Activated CD8-positive, alpha-beta T cell treated with anti-CD3 and anti-CD28 coated beads for 36 hours (primary cell): ENCODE measurements at regions not wholly inside any gene's neighbourhood (a gene's known extent, or its start where the extent isn't known, plus 50 kb on each side); places are given as distances from the start of the nearest gene placed in this dataset.

Source experiments
- ATAC-seq: fragments of 200-7000 bp; cut with Tn5 transposase; one replicate; pipeline ENCODE4 v1.10.0; 2021; ENCODE audit warnings: mild to moderate bottlenecking, moderate library complexity
- CTCF ChIA-PET: fragments of 350-600 bp; sonication (Branson Sonifier 250); formaldehyde crosslinking; loops from one replicate; lab custom pipeline; 2021; ENCODE audit warnings: antibody characterized with exemption; lab: Charles Lee
- POLR2A ChIA-PET: fragments of 350-600 bp; sonication (Branson Sonifier 250); formaldehyde crosslinking; loops from one replicate; lab custom pipeline; 2021; ENCODE audit warnings: antibody characterized with exemption; lab: Charles Lee
- DNase-seq: peaks from one replicate; pipeline ENCODE4 v3.0.0-alpha.2; 2020
- H3K27ac Mint-ChIP-seq: one replicate; pipeline ENCODE4 v1.8.0; 2021; ENCODE audit warnings: mild to moderate bottlenecking, mixed read lengths
- H3K27me3 Mint-ChIP-seq: one replicate; pipeline ENCODE4 v1.8.0; 2021; ENCODE audit warnings: mixed read lengths
- H3K36me3 Mint-ChIP-seq: one replicate; pipeline ENCODE4 v1.8.0; 2021; ENCODE audit warnings: low read depth, mixed read lengths
- H3K4me1 Mint-ChIP-seq: one replicate; pipeline ENCODE4 v1.8.0; 2021; ENCODE audit warnings: low read depth, mixed read lengths
- H3K4me3 Mint-ChIP-seq: one replicate; pipeline ENCODE4 v1.8.0; 2021; ENCODE audit warnings: mild to moderate bottlenecking, moderate library complexity, mixed read lengths
- H3K9me3 Mint-ChIP-seq: one replicate; pipeline ENCODE4 v1.8.0; 2021; ENCODE audit warnings: mixed read lengths
- intact Hi-C: fragments of 100-400 bp; cut with micrococcal nuclease; formaldehyde crosslinking; loops from one replicate; pipeline ENCODE4 v1.10.0; 2022
- TF ChIP-seq, protein P1 (sequence below): fragments of 200-600 bp; IDR thresholded peaks from one replicate; pipeline ENCODE4 v1.8.0; 2022; ENCODE audit warnings: antibody characterized with exemption, mild to moderate bottlenecking

DNA sequence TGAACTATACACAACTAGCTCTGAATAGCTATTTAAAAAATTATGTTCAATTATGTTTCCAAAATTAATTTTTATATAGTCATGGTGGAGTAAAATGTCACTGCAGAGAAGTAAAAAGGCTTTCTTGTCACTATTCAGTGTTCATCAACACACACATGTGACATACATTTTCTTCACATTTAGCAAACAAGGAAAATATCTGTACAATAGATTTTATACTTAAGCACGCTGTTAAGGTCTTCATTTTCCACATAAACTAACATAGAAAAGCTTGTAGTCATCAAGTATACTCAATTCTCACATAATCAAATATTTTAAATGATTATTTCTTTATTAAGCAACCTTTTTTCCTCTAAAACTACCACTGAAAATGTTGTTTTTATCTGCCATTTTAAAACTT, 141.2 kb upstream of the DIO2 start:
- ATAC-seq = no peak

DNA sequence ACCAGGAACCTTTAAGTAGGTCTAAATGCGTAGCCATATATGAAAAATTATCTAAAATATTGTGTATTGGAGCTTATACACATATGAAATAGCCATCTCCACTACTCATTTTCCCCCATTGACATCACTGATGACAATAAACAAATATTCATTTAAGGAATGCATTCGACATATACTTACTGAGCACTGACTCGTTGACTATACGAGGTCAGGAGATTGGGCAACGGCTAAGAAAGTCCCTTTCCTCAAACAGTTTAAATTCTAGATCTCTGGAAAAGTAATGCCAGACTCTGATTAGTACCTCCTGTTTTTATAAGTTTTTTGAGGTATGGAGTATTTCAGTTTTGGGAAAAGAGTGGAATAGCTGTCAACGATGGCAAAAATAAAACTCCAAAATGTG, 139.4 kb upstream of the DIO2 start:
- TF ChIP-seq, protein P1, sequence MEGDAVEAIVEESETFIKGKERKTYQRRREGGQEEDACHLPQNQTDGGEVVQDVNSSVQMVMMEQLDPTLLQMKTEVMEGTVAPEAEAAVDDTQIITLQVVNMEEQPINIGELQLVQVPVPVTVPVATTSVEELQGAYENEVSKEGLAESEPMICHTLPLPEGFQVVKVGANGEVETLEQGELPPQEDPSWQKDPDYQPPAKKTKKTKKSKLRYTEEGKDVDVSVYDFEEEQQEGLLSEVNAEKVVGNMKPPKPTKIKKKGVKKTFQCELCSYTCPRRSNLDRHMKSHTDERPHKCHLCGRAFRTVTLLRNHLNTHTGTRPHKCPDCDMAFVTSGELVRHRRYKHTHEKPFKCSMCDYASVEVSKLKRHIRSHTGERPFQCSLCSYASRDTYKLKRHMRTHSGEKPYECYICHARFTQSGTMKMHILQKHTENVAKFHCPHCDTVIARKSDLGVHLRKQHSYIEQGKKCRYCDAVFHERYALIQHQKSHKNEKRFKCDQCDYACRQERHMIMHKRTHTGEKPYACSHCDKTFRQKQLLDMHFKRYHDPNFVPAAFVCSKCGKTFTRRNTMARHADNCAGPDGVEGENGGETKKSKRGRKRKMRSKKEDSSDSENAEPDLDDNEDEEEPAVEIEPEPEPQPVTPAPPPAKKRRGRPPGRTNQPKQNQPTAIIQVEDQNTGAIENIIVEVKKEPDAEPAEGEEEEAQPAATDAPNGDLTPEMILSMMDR = no peak
- POLR2A ChIA-PET = no interaction called here
- ATAC-seq (no peak), DNase-seq (no peak)
- H3K27ac Mint-ChIP-seq = no peak overlapping the region
- H3K36me3 Mint-ChIP-seq = no peaks in the 10 kb centered on the region
- H3K9me3 Mint-ChIP-seq = no peaks in the 10 kb centered on the region
- H3K27me3 Mint-ChIP-seq = no peaks in the 10 kb centered on the region
- H3K4me3 Mint-ChIP-seq = no peak overlapping the region
- CTCF ChIA-PET = interaction anchor here (1.0 kb wide), 1 partner anchor 31 kb away, joined by 3 read pairs; no protein-coding TSS in a partner anchor
- intact Hi-C loops = no loop called here
- H3K4me1 Mint-ChIP-seq = no peaks in the 10 kb centered on the region

More for the DNA sequence above, 141.2 kb upstream of the DIO2 start:
- TF ChIP-seq, protein P1 = no peak
- Mint-ChIP-seq H3K4me1 (no peaks in the 10 kb centered on the region), H3K27me3 (no peaks in the 10 kb centered on the region), H3K4me3 (no peak overlapping the region), H3K27ac (no peak overlapping the region), H3K9me3 (no peaks in the 10 kb centered on the region), H3K36me3 (no peaks in the 10 kb centered on the region)
- POLR2A ChIA-PET = no interaction called here
- CTCF ChIA-PET = no interaction called here
- intact Hi-C loops = no loop called here
- no peak for DNase-seq

DNA sequence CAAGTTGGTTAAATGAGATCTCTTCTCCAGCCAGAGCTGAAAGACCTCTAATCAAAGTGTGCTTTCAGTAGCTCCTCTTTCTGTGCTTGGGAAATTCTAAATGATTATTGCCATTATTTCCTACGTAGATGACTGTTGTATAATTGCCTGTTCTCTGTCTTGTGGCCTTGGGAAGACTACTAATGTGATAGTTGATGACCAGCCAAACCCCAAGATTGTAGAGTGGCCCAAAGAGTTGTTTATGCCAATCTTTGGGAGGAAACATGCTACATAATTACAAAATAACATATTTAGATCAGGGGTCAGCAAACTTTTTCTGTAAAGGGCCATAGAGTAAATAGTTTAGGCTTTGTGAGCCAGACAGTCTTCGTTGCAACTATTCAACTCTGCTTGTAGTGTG, 135.1 kb upstream of the DIO2 start:
- Mint-ChIP-seq H3K9me3 (no peaks in the 10 kb centered on the region), H3K36me3 (no peaks in the 10 kb centered on the region), H3K27me3 (no peaks in the 10 kb centered on the region), H3K27ac (no peak overlapping the region), H3K4me1 (no peaks in the 10 kb centered on the region), H3K4me3 (no peak overlapping the region)
- ChIA-PET CTCF (interaction anchor here (1.2 kb wide), 1 partner anchor 14 kb away, joined by 3 read pairs; no protein-coding TSS in a partner anchor), POLR2A (no interaction called here)
- DNase-seq (no peak), ATAC-seq (no peak)
- intact Hi-C loops = no loop called here
- TF ChIP-seq, protein P1 = no peak

DNA sequence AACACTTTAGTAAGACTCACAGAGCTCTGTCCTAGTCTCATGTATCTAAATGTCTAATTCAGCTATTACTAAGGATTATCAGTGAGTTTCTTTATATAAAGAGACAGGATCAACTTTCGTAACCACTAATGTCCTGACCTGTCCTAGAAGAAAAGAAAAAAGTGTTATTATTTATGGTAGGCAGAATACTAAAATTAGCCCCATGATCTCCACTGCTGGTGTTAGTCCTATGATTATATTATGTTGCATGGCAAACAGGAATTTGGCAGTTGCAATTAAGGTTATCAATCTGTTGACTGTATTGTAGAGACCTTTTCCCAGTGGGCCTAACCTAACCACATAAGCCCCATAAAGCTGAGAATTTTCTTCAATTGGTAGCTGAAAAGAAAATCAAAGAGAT, 132.9 kb upstream of the DIO2 start:
- Mint-ChIP-seq H3K27ac (no peak overlapping the region), H3K4me1 (no peaks in the 10 kb centered on the region), H3K36me3 (no peaks in the 10 kb centered on the region), H3K4me3 (no peak overlapping the region), H3K9me3 (peaks cover 2% of the 10 kb centered on the region), H3K27me3 (no peaks in the 10 kb centered on the region)
- ChIA-PET POLR2A (no interaction called here), CTCF (no interaction called here)
- TF ChIP-seq, protein P1 = no peak
- DNase-seq (no peak), ATAC-seq (no peak)
- intact Hi-C loops = no loop called here

DNA sequence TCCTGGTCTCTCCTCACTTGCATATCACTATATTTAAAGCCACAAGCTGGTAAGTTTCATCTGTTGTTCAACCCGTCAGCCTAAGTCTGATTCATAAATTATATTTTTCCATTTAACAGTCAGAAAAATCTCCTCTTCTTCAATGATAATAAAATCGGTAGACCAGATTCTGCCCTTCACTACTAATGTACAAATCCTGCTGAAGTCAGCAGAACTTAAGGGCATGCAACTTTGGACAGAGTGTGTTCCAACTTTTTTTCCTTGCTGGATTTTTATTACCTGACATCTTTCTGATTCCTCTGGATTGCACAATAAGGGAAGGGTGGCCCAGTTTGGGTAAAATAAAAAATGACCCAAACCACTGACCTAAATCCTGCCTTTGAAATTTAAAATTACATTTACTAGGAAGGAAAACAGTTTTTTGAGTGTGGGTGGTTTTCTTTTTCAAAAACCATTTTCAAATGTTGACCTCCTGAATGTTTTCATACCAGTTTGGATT, 125.4 kb upstream of the DIO2 start:
- Mint-ChIP-seq H3K9me3 (peaks cover 2% of the 10 kb centered on the region), H3K4me1 (no peaks in the 10 kb centered on the region), H3K27ac (no peak overlapping the region), H3K4me3 (no peak overlapping the region), H3K36me3 (no peaks in the 10 kb centered on the region), H3K27me3 (no peaks in the 10 kb centered on the region)
- ChIA-PET POLR2A (no interaction called here), CTCF (no interaction called here)
- intact Hi-C loops = no loop called here
- DNase-seq (no peak), ATAC-seq (no peak)
- TF ChIP-seq, protein P1 = no peak
